ENCODE measurements at regions not wholly inside any gene's neighbourhood (a gene's known extent, or its start where the extent isn't known, plus 50 kb on each side); places are given as distances from the start of the nearest gene placed in this dataset.

DNA sequence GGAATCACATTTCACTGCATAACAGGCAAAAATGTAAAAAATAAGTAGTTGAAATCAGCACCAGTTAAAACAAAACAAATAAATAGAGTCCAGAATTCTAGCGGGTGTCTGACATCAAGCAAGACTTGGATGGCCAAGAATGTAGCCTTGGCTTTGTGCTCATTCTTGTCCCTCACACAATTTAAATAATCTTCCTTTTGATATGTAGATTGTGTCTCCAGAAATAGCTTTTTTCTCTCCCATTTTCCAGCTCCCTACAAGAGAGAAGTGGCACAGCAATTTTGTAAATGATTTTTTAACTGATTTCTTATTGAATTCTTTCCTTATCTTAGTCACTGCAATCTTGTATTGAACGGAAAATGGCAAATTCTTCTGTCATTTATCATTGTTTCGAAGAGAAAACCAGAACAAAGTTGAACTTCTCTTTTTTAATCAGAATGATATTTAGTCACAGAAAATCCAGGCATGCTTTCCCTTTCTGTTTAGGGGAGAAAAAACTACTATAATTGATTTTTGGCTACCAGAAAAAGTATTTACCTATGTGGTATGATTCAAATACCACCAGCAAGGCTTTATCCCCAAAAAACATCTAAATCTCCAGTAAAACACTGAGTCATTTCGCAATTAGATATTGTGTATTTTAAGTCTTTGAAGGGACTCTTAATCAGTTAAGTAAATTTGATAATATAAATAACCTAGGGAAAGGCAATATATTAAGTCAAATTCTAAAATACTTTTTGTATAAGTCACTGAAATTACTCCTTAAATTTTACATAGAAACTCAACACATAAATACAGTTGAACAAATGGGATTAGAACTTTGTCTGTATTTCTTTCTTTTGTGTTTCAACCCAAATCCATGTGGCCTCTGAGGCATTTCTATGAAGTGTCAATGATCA lies 481.7 kb downstream of the GBE1 start:
- DNase-seq (ENCODE audit: low spot score) = no peak

- DNase-seq (ENCODE audit: low spot score) = no peak
Measured at GRCh38 chr3:81277853-81278252, 483.6 kb downstream of the GBE1 start.

- no peak for DNase-seq (ENCODE audit: low spot score)
Measured at GRCh38 chr3:81274671-81275070, 486.8 kb downstream of the GBE1 start.

DNA sequence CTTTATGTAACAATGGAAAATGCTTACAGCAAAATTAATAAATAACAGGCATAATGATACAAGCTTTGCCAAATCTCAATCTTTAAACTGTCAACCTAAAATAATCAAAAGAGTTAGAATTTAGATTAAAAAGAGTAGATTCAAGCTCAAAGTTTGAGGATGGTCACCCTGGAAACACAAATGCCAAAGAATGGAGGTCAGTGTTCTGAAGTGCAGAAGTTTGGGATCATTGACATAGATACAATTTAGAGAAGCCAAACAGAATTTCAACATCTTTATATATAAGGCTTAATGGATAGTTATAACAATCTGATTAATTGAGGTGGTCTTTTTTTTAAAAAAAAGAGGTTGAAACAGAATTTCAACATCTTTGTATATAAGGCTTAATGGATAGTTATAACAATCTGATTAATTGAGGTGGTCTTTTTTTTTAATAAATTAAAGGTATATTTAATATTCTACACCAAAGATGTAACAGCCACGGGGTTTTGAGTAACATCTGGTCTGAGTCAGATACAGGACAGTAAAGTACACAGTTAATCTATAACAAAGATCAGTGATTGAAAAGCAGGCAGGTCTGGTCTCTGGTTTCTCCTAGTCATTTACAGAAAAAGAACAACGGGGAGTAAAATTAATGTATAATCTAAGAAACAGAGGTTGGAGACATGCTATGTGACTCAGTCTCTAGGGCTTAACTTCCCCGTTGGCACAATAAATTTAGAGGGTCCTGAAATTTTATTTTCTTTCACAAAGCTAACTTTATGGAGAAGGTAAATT lies 490.7 kb downstream of the GBE1 start:
- DNase-seq (ENCODE audit: low spot score) = no peak

- DNase-seq (ENCODE audit: low spot score) = no peak
Measured at GRCh38 chr3:81268526-81268925, 492.9 kb downstream of the GBE1 start.

DNA sequence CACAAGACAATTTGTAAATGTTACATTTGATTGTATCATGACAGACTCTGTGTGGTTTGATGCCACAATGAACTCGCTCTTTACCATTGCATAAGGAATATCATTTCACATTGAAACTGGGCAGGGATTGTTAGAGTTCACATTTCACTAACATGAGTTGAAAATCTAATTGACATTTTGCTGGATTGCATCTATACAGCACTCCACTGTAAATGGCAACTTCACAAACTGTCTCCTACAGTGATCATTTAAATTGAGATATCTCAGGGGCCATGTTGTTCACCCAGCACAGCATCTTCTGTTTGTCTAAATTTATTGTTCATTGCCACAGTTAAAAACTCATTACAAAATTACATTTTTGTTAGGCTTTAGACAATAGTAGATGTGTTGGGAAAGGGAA lies 499.4 kb downstream of the GBE1 start:
- DNase-seq (ENCODE audit: low spot score) = no peak

GRCh38 chr3:81255463-81255862 lies 506.0 kb downstream of the GBE1 start:
- no peak for DNase-seq (ENCODE audit: low spot score)

- DNase-seq (ENCODE audit: low spot score) = no peak
Measured at GRCh38 chr3:81251096-81251495, 510.3 kb downstream of the GBE1 start.

GRCh38 chr3:81249540-81250029 lies 511.9 kb downstream of the GBE1 start:
- DNase-seq (ENCODE audit: low spot score) = peak; percentile 6

GRCh38 chr3:81245501-81245900 lies 515.9 kb downstream of the GBE1 start:
- DNase-seq (ENCODE audit: low spot score) = no peak

- no peak for DNase-seq (ENCODE audit: low spot score)
Measured at GRCh38 chr3:81245043-81245442, 516.4 kb downstream of the GBE1 start.

- no peak for DNase-seq (ENCODE audit: low spot score)
Measured at GRCh38 chr3:81244231-81244630, 517.2 kb downstream of the GBE1 start.

GRCh38 chr3:81242871-81243270 lies 518.6 kb downstream of the GBE1 start:
- DNase-seq (ENCODE audit: low spot score) = peak; percentile 34

DNA sequence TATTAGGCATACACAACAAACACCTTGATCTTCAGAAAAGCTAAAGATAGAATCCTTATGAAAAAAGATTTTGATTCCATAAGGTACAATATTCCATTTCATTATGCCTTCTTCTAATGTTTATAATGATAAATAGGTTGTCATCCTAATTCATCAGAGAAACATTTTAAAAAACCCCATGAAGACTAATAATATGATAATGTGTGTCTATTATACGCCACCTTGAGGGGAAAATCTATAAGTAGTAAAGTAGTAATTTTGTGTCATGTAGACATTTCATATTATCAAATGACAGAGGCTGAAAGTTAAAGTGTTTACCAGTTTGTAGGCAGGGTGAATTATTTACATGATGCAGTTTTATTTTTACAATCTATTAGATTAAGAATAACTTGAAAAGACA lies 524.3 kb downstream of the GBE1 start:
- no peak for DNase-seq (ENCODE audit: low spot score)

- DNase-seq (ENCODE audit: low spot score) = peak; percentile 14
Measured at GRCh38 chr3:81218023-81218422, 543.4 kb downstream of the GBE1 start.

DNA sequence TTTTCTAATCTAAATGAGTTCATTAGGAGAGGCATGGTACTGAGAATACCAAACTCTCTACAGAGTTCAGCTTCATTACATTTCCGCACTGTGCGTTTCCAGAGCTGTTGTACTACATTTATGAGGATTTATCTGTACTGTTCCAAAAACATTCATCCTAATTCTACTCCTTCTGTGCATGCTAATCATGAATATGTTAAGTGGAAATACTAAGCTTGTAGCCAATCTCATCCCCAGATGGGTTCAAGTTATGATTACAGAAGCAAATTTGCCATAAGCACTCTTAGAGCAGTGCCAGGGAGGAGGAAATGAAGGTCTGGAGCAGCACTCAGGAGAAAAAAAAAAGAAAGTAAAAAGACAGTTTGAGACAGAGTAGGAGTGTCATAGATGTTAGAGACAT lies 544.3 kb downstream of the GBE1 start:
- DNase-seq (ENCODE audit: low spot score) = no peak

GRCh38 chr3:81216192-81216591 lies 545.3 kb downstream of the GBE1 start:
- peak; percentile 48 for DNase-seq (ENCODE audit: low spot score)

- no peak for DNase-seq (ENCODE audit: low spot score)
Measured at GRCh38 chr3:81214631-81215030, 546.8 kb downstream of the GBE1 start.

GRCh38 chr3:81199587-81199986 lies 561.9 kb downstream of the GBE1 start:
- DNase-seq (ENCODE audit: low spot score) = no peak

GRCh38 chr3:81198756-81199155 lies 562.7 kb downstream of the GBE1 start:
- no peak for DNase-seq (ENCODE audit: low spot score)

DNA sequence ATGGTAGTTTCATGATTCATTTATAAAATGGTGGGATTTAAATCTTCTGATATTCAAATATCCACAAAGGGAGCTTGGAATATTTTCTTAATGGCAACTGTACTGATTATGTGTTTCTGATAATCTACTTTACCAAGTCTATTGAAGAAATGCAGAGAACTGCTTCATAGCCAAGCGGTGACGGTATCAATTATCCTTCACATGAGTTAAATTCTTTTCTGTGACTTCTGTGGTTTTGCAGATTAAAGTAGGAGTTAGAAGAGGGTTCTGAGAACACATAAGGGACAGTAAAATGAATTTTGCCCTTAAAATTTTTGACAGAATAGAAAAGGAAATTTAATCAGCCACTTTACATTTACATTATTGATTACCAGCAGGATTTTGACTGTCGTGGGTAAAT lies 563.2 kb downstream of the GBE1 start:
- DNase-seq (ENCODE audit: low spot score) = no peak

- DNase-seq (ENCODE audit: low spot score) = peak; percentile 15
Measured at GRCh38 chr3:81197386-81197785, 564.1 kb downstream of the GBE1 start.

DNA sequence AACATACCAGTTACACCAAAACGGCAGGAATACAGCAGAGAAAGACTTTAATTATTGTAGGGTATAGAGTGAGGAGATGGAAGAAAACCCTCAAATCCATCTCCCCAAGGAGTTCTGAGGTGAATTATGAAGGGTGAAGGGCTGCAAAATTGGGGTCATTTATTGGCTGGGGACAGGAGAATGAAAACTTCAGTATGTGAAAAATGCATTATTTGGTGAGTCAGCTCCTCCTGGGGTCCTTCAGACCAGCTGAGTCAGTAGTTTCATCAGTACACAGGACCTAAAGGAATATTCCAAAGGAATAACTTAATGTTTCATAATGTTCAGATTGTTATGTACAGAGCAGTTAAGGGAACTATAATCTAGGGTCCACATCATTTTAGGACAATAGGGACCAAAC lies 566.0 kb downstream of the GBE1 start:
- DNase-seq (ENCODE audit: low spot score) = no peak

All from kidney capillary endothelial cell (primary cell).